Iris pigment epithelial cell (primary cell): ENCODE measurements at regions not wholly inside any gene's neighbourhood (a gene's known extent, or its start where the extent isn't known, plus 50 kb on each side); places are given as distances from the start of the nearest gene placed in this dataset.

Experiments
- DNase-seq: peaks from one replicate; pipeline ENCODE4 v3.0.0-alpha.2; 2011; ENCODE audit warnings: low read depth

GRCh38 chr22:44368611-44369292, 56.0 kb upstream of the SHISAL1 start:
- no peak for DNase-seq

GRCh38 chr22:44366372-44367300, 53.9 kb upstream of the SHISAL1 start:
- DNase-seq: no peak

- DNase-seq: no peak
These were observed 53.1 kb upstream of the SHISAL1 start for GRCh38 chr22:44365832-44366231.

- no peak for DNase-seq
These were observed 52.4 kb upstream of the SHISAL1 start for GRCh38 chr22:44365191-44365590.

- DNase-seq: no peak
These were observed 52.0 kb upstream of the SHISAL1 start for GRCh38 chr22:44364751-44365130.

- DNase-seq: no peak
These were observed 51.4 kb upstream of the SHISAL1 start for GRCh38 chr22:44363980-44364750.

GRCh38 chr22:44363013-44363979, 50.5 kb upstream of the SHISAL1 start:
- DNase-seq: peak; percentile 21

GRCh38 chr22:44362249-44363012, 49.7 kb upstream of the SHISAL1 start:
- no peak for DNase-seq
